ENCODE measurements at regions not wholly inside any gene's neighbourhood (a gene's known extent, or its start where the extent isn't known, plus 50 kb on each side); places are given as distances from the start of the nearest gene placed in this dataset.

- DNase-seq (ENCODE audit: extremely low spot score) = no peak
- POLR2A ChIA-PET = no interaction called here
- no peak for TF ChIP-seq CTCF (IDR thresholded peaks at IDR 0.05; ENCODE audit: control extremely low read depth, extremely low read depth, low read depth, missing control alignments)
Observed at GRCh38 chr2:82792316-82792715, 1666.8 kb downstream of the SUCLG1 start.

DNA sequence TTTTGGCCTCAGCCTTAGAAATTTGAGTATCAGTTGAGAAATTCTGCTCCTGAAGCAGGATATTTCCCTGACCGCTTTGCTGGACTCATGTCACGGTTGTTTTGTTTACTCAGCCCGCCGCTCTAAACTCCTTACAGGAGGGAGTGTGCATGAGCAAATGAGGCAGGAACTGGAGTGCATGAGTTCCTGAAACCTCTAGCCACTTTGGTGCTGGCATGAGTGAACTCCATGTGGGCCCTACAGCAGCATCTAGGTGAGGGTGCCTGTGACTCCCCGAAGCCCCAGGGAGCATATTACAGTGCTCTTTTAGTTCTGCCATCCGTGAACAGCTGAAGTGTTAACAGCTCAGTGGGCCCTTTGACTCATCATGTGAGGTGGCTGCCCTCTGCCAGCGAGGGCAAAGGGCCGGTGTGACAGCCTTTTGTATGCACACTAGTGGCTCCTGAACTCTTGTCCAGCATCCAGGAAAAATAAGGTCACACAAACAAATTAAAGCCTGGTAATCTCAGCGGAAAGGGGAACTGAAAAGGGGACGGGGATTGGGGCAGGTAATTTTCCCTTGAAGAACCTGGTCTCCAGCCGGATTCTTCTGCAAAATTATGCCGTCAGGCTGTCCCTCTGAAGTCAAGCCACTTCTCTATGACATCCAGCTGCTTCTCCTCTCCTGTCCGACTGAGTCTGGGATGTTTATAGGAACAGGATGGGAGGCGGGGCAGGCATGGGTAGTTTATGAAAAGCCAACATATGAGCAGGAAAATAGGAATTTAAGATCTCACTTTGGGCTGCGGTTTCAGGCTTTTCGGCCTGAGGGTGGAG is 1668.7 kb downstream of the SUCLG1 start:
- DNase-seq (ENCODE audit: extremely low spot score) = no peak
- POLR2A ChIA-PET = no interaction called here
- CTCF ChIA-PET = interaction anchor here (1.2 to 1.3 kb wide), 2 partner anchors 16 to 31 kb away, joined by 3 read pairs; no protein-coding TSS in a partner anchor
- TF ChIP-seq CTCF (IDR thresholded peaks at IDR 0.05; ENCODE audit: control extremely low read depth, extremely low read depth, low read depth, missing control alignments) = no peak

More at GRCh38 chr2:82792316-82792715, 1666.8 kb downstream of the SUCLG1 start:
- CTCF ChIA-PET = no interaction called here

DNA sequence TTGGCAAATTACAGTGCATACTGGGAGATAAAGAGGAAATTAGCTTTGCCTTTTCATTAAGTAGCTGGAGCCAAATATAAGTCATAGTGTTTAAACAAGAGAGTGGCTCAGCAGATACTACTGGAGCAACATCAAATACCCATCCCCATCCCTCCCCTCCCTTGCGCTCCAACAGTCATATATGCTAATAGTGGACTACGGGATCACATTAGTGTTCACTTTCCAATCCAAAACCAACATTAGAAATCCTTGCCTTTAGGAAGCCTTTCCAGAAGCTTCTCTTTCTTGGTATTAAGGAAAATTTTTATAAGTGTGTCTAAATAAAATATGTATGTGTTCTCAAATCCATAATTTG is 1669.3 kb downstream of the SUCLG1 start:
- ChIA-PET CTCF (interaction anchor here (1.3 kb wide), 1 partner anchor 32 kb away, joined by 3 read pairs; no protein-coding TSS in a partner anchor), POLR2A (no interaction called here)
- no peak for TF ChIP-seq CTCF (IDR thresholded peaks at IDR 0.05; ENCODE audit: control extremely low read depth, extremely low read depth, low read depth, missing control alignments)
- DNase-seq (ENCODE audit: extremely low spot score) = no peak

DNA sequence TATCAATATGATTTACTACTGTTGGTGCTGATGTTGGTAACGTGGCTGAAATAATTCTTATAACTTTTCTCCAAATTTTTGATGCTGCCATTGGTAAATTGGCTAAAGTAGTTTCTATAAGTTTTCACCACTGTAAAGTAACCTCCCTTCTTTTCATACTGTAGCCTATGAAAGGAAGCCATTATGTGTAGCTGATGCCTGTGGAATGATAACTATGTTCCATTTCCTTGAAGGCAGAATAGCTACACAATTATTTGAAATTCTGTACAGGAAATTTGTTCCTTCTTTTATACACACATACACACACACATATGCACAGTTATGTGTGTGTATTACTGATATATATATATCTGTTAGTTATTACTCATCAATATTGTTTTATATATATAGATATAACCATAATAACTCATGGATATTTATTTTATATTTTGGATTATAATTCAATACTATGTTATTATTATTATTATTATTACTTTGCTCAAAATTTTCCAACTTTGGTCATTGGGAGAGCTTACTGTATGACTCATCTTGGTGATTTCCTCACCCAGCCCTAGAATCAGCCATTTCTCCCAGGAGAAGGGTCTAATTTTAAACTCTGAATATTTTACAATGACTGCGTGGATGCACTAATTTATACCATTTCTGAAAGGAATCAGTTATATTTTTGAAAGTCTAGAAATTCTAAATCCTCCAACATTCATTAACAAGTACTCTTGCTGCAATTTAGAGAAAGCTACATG is 1677.7 kb downstream of the SUCLG1 start:
- CTCF ChIA-PET = no interaction called here
- POLR2A ChIA-PET = no interaction called here
- no peak for TF ChIP-seq CTCF (IDR thresholded peaks at IDR 0.05; ENCODE audit: control extremely low read depth, extremely low read depth, low read depth, missing control alignments)
- DNase-seq (ENCODE audit: extremely low spot score) = no peak

DNA sequence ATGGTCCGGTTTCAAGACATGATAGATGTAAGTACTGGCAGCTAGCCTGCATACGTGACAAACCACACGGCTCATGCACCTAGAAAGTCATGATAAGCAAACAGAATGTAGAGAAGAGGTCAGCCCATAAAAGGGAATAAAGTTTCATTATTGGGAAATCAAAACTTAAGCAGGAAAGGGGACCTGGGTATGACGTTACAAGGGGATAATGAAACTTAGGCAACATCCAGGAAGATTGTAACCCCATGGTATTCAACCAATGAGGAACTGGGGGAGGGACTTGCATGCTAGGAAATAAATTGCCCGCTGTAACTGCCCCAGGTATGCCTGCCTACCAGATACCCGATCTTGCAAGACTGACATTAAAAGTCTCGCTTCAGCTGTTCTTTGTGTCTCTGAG is 1679.0 kb downstream of the SUCLG1 start:
- POLR2A ChIA-PET = no interaction called here
- TF ChIP-seq CTCF (IDR thresholded peaks at IDR 0.05; ENCODE audit: control extremely low read depth, extremely low read depth, low read depth, missing control alignments) = no peak
- CTCF ChIA-PET = no interaction called here
- no peak for DNase-seq (ENCODE audit: extremely low spot score)

- POLR2A ChIA-PET = no interaction called here
- no peak for DNase-seq (ENCODE audit: extremely low spot score)
- TF ChIP-seq CTCF (IDR thresholded peaks at IDR 0.05; ENCODE audit: control extremely low read depth, extremely low read depth, low read depth, missing control alignments) = no peak
- CTCF ChIA-PET = no interaction called here
Observed at GRCh38 chr2:82752396-82752795, 1706.7 kb downstream of the SUCLG1 start.
